HUES6 (cell line): ENCODE measurements at regions not wholly inside any gene's neighbourhood (a gene's known extent, or its start where the extent isn't known, plus 50 kb on each side); places are given as distances from the start of the nearest gene placed in this dataset.
A peak's percentile ranks its signal among the peaks of the same experiment; 100 is the strongest.

Experiments
- H3K27ac ChIP-seq: 2 replicates; pipeline ENCODE4 v1.7.0; 2013; ENCODE audit warnings: low read depth, mild to moderate bottlenecking, low read length, inconsistent platforms
- H3K27me3 ChIP-seq: 2 replicates; pipeline ENCODE4 v1.6.1; 2013; ENCODE audit warnings: low read length; ENCODE audit not compliant: control insufficient read depth, insufficient read depth
- H3K36me3 ChIP-seq: 2 replicates; pipeline ENCODE4 v1.6.1; 2013; ENCODE audit warnings: low read length; ENCODE audit not compliant: control insufficient read depth, insufficient read depth
- H3K4me1 ChIP-seq: 2 replicates; pipeline ENCODE4 v1.6.1; 2013; ENCODE audit warnings: low read length; ENCODE audit not compliant: control insufficient read depth, insufficient read depth
- H3K4me3 ChIP-seq: 2 replicates; pipeline ENCODE4 v1.5.1; 2013; ENCODE audit warnings: low read depth, low read length
- H3K9ac ChIP-seq: one replicate; pipeline ENCODE4 v1.6.1; 2013; ENCODE audit warnings: mild to moderate bottlenecking, low read length
- H3K9me3 ChIP-seq: 2 replicates; pipeline ENCODE4 v1.6.1; 2013; ENCODE audit warnings: low read depth, low read length; ENCODE audit not compliant: control insufficient read depth, insufficient read depth

- Histone ChIP-seq H3K27ac (peak overlapping the region; percentile 60; the same call in 1 of the 2 replicates), H3K4me1 (peaks cover 15% of the 10 kb centered on the region), H3K4me3 (peak overlapping the region; percentile 78), H3K9me3 (no peaks in the 10 kb centered on the region), H3K9ac (peak overlapping the region; percentile 90), H3K36me3 (no peaks in the 10 kb centered on the region), H3K27me3 (no peaks in the 10 kb centered on the region)
Measured at GRCh38 chr7:65251851-65252620, 121.6 kb upstream of the ZNF92 start.

GRCh38 chr7:65250697-65251395, 122.8 kb upstream of the ZNF92 start:
- peak overlapping the region; percentile 78 for H3K4me3 ChIP-seq
- H3K9ac ChIP-seq = peak overlapping the region; percentile 44
- H3K27me3 ChIP-seq = no peaks in the 10 kb centered on the region
- no peak overlapping the region for H3K27ac ChIP-seq
- no peaks in the 10 kb centered on the region for H3K36me3 ChIP-seq
- H3K4me1 ChIP-seq = peaks cover 15% of the 10 kb centered on the region
- H3K9me3 ChIP-seq = no peaks in the 10 kb centered on the region

GRCh38 chr7:65250216-65250615, 123.4 kb upstream of the ZNF92 start:
- no peaks in the 10 kb centered on the region for H3K9me3 ChIP-seq
- peak overlapping the region; percentile 78; the same call in 1 of the 2 replicates for H3K4me3 ChIP-seq
- H3K4me1 ChIP-seq = peaks cover 15% of the 10 kb centered on the region
- no peak overlapping the region for H3K27ac ChIP-seq
- no peak overlapping the region for H3K9ac ChIP-seq
- H3K36me3 ChIP-seq = no peaks in the 10 kb centered on the region
- no peaks in the 10 kb centered on the region for H3K27me3 ChIP-seq

- Histone ChIP-seq H3K9me3 (no peaks in the 10 kb centered on the region), H3K27ac (no peak overlapping the region), H3K4me3 (no peak overlapping the region), H3K27me3 (no peaks in the 10 kb centered on the region), H3K4me1 (peaks cover 18% of the 10 kb centered on the region), H3K36me3 (no peaks in the 10 kb centered on the region), H3K9ac (no peak overlapping the region)
Measured at GRCh38 chr7:65247491-65247890, 126.2 kb upstream of the ZNF92 start.

GRCh38 chr7:65239707-65240352, 133.8 kb upstream of the ZNF92 start:
- H3K4me3 ChIP-seq = peak overlapping the region; percentile 62
- peak overlapping the region; percentile 55 for H3K9ac ChIP-seq
- H3K9me3 ChIP-seq = no peaks in the 10 kb centered on the region
- H3K27me3 ChIP-seq = peaks cover 21% of the 10 kb centered on the region
- no peak overlapping the region for H3K27ac ChIP-seq
- peaks cover 14% of the 10 kb centered on the region; the same call in 1 of the 2 replicates for H3K4me1 ChIP-seq
- no peaks in the 10 kb centered on the region for H3K36me3 ChIP-seq

- peaks cover 21% of the 10 kb centered on the region for H3K27me3 ChIP-seq
- peak overlapping the region; percentile 37 for H3K9ac ChIP-seq
- peak overlapping the region; percentile 62 for H3K4me3 ChIP-seq
- no peak overlapping the region for H3K27ac ChIP-seq
- H3K4me1 ChIP-seq = peaks cover 14% of the 10 kb centered on the region; the same call in 1 of the 2 replicates
- no peaks in the 10 kb centered on the region for H3K9me3 ChIP-seq
- H3K36me3 ChIP-seq = no peaks in the 10 kb centered on the region
Measured at GRCh38 chr7:65239324-65239706, 134.3 kb upstream of the ZNF92 start.

GRCh38 chr7:65238785-65239184, 134.9 kb upstream of the ZNF92 start:
- no peak overlapping the region for H3K4me3 ChIP-seq
- H3K27ac ChIP-seq = no peak overlapping the region
- H3K27me3 ChIP-seq = peaks cover 21% of the 10 kb centered on the region
- H3K9ac ChIP-seq = no peak overlapping the region
- H3K9me3 ChIP-seq = no peaks in the 10 kb centered on the region
- peaks cover 13% of the 10 kb centered on the region; the same call in 1 of the 2 replicates for H3K4me1 ChIP-seq
- no peaks in the 10 kb centered on the region for H3K36me3 ChIP-seq

- Histone ChIP-seq H3K4me1 (peaks cover 22% of the 10 kb centered on the region), H3K4me3 (no peak overlapping the region), H3K9ac (no peak overlapping the region)
Measured at GRCh38 chr7:65235586-65235985, 138.1 kb upstream of the ZNF92 start.

GRCh38 chr7:65233409-65234034, 140.1 kb upstream of the ZNF92 start:
- peaks cover 5% of the 10 kb centered on the region for H3K27me3 ChIP-seq
- H3K9me3 ChIP-seq = no peaks in the 10 kb centered on the region
- H3K4me3 ChIP-seq = no peak overlapping the region
- no peak overlapping the region for H3K9ac ChIP-seq
- H3K4me1 ChIP-seq = peaks cover 16% of the 10 kb centered on the region
- H3K27ac ChIP-seq = no peak overlapping the region
- no peaks in the 10 kb centered on the region for H3K36me3 ChIP-seq

More at GRCh38 chr7:65235586-65235985, 138.1 kb upstream of the ZNF92 start:
- Histone ChIP-seq H3K27ac (no peak overlapping the region), H3K9me3 (no peaks in the 10 kb centered on the region), H3K27me3 (peaks cover 19% of the 10 kb centered on the region), H3K36me3 (no peaks in the 10 kb centered on the region)

- H3K4me3 ChIP-seq = no peak overlapping the region
- H3K9me3 ChIP-seq = no peaks in the 10 kb centered on the region
- no peak overlapping the region for H3K27ac ChIP-seq
- no peak overlapping the region for H3K9ac ChIP-seq
- no peaks in the 10 kb centered on the region for H3K27me3 ChIP-seq
- peaks cover 13% of the 10 kb centered on the region for H3K4me1 ChIP-seq
- H3K36me3 ChIP-seq = no peaks in the 10 kb centered on the region
Measured at GRCh38 chr7:65230231-65230630, 143.4 kb upstream of the ZNF92 start.
